HG03354 (cell line): ENCODE measurements at regions not wholly inside any gene's neighbourhood (a gene's known extent, or its start where the extent isn't known, plus 50 kb on each side); places are given as distances from the start of the nearest gene placed in this dataset.

ENCODE experiments used
- ATAC-seq: cut with Tn5 transposase; IDR thresholded peaks from one replicate; pipeline ENCODE4 v1.9.1; 2021; ENCODE audit warnings: mild to moderate bottlenecking; ENCODE audit not compliant: unreplicated experiment, poor library complexity, severe bottlenecking

DNA sequence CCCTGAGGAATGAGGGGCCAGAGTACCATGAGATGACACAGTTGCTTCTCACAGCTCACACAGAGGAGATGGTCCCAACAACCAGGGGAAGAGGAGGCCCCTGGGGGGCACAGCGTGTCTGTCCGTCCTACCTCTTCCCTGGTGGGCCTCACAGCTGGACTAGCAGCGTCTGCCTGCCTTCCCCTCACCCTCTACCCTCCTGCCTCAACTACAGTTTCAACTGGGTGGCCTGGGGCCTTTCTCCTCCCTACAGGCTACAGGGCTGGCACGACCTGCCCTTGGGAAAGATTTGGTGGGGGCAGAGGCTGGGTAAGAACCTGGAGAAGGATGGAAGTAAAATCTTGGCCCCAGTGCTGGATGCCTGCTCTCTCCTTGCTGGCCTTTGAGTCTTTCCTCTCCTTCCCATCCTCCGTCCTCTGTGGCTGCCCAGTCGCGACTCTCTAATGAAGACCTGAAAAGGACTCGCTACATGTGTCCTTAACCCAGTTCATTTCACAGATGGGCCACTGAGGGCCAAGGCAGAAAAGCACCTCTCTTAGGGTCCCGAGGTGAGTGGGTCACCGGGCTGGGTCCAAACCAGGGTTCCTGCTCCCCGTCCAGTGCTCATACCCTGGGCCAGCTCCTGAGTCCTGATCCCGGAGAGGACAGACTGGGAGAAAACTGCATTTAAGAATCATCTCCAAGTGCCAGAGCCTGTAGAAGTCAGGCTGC, 232.5 kb downstream of the BCL11B start:
- ATAC-seq = no peak

DNA sequence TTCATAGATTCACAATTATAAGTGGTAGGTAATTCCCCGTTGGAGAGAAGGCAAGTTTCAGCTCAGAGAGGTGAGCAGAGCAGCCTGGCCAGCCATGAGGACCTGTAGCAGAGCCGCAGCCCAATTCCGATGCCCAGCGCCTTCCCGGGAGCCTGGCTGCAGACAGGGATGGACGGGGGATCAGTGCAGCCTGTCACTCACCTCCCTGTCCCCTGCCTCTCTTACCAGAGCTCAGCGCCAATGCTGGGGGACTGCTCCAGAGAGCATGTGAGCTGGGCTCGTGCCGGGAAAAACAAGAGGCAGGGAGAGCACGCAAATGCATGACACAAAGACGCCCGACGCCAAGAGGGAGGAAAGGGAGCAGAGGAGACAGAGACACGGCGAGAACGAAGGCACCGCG, 231.9 kb downstream of the BCL11B start:
- no peak for ATAC-seq

DNA sequence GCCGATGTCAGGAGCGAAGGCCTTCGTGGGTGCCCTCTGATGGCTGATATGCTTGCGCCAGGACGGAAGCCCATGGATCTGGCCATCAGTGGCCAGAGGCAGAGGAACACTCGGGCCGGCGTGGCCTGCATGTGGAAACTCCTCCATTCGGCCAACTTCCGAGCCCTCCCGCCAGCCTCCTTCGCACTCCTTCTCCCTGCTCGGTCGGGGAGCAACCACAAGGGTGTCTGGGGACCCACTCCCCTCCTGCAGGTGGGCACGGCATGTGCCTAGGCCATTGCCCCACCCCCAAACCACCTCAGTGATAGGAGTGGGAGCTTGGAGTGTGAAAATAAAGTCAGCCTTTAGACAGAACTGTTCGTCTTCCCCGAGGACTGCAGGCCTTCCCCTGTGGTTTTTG, 231.3 kb downstream of the BCL11B start:
- ATAC-seq = no peak

DNA sequence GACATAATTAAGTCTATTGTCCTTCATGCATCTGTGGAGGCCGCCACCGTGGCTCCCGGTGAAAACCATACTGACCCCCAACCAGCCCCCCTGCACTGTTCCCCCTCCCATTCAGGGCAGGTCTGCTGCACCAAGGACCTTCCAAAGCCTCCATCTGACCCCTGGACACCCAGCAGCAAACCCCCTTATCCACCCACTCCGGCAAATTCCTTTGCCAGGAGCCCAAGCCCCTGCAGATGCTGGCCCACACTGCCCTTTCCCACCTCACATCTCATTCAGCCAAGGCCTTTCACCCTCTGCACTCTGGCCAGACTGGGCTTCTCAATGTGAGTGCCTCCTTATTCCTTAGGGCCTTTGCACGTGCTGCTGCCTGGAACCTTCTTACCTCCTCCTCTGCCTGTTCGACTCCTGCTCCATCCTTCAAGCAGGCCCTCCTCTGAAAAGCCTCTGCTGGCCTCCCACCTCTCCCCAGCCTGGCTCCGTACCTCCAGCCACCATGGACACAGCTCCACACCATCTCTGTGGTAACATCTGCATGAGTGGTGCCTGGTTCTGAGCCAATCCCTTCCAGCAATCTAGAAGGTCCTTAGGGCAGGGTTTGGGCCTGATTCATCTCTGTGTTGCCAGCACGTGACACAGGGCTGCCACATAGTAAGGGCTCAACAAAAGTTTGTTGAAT, 230.7 kb downstream of the BCL11B start:
- no peak for ATAC-seq

DNA sequence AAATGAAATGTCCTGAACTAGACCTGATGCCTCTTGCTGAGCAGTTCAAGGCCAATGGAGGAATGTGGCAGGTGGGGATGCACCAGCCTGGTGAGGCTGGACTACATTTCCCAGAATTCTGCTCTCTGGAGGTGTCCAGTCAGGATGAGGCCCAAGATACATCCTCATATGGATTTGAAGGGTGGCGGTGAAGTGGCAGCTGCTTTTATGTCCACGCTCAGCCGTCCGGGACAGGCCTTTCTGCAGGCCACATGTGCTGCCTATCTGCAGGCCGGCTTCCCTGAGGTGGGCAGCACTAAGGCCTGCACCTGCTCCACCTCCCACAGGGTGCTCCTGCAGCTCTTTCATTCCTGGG, 230.2 kb downstream of the BCL11B start:
- no peak for ATAC-seq

DNA sequence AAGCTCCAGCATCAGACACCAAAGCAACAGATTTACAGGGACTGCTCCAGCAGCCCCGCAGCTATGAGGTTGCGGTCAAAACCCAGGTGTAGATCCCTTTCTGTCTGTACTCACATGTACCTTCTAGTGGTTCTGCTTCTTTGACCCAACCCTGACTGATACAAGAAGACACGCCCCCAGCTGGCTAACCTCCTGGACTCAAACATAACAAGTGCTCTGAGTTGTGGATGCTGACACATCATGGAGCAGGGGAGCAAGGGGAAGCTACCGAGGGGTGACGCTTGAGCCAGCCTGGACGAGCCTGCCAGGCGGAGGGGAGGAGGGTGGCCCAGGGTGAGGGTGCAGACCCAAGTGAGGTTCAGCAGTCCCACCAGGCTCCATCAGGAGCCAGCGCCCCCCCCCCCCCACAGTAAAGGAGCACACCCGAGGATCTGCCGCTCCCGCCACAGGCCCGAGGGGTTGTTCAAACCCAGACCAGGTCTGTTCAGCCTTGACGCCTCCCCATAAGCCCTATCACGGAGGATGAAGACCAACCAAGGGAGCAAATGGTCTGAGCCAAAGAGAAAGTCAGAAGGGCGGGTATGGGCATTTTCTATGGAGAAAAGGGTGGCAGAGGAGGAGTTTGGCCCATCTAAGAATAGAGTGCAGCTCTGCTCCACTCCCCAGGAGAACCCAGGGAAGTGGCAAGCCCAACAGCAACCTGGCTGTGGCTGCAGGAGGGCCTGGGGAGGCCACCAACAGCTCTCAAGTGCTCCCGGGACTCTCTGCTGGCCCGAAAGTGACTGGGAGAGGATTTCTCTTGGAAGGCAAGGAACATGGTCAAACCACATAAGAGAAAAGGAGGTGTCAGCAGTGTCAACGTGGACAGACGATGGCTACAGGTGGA, 229.4 kb downstream of the BCL11B start:
- ATAC-seq = no peak

DNA sequence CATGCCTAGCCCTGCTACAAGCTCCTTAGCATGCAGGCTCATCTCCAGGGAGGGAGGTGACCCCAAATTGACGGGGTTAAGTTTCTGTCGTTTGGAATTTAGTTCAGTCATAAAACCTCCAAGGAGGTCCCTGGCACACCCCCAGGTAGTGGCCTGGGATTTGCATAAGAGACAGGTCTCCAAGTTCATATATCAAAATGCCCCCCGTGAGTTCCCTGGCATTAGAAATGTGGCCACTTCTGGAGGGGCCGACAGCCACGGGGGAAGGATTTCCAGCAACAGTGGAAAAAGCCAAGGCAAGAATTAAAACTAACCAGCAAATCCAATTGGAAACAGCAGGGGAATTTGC, 228.8 kb downstream of the BCL11B start:
- no peak for ATAC-seq

DNA sequence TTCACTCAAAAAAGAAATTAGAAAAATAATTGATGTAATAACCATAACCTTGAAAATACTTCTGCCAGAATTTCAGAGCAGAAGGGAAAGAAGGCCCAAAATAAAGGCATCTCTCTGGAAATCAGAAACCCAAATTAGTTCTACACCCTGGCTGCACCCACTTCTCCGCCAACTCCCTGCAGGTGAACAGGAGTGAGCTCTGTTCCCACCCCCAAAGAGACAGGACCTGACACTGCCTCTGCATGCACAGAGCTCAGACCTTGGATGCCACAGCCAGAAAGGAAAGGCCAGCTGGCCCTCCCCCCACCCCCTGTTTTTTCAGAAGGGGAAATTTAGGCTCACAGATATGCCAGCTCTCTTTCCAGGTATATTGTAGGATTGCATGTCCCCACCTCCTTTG, 228.2 kb downstream of the BCL11B start:
- no peak for ATAC-seq

DNA sequence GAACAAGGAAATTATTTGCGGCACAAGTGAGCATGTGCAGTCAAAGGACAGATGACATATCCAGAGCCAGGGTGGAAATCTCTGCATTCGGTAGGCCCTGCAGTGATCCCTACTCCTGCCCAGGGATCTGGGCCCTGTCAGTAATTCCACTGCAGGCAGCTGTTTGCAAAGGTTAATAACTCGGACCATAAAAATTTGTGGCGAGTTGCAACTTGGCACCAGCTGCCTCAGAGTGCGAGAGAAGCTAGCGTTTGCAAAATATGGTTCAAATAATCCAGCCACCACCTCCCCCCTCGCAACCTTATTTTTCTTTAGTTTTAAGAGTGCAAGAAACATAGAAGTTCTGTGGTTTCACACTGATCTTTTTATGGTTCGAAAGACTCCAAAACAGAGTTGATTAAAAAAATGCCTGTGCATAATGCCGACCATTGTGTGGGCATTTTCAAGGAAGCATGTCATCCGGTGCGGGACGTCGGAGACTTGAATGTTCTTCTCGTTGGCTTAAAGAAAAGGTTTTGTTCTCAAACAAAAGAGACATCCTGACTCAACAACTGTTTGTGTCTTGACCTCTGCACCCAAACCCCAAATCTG, 224.5 kb downstream of the BCL11B start:
- ATAC-seq = no peak

DNA sequence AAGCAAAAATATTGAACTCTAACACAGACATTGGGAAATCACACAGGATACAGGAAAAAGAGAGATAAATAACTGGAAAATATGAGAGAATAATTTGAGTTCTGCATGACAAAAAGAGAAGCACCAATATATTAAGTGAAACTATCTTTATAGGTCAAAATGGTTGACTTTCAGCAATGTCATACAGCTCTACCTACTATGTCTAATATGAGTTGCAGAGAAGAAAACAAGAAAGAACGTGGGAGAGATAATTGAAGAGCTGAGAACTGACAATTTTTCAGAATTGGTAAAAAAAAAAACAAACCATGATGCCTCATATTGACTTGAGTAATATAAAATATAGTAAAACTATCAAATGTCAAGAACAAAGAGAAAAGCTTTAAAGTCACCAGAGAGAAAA, 221.7 kb downstream of the BCL11B start:
- ATAC-seq = no peak

DNA sequence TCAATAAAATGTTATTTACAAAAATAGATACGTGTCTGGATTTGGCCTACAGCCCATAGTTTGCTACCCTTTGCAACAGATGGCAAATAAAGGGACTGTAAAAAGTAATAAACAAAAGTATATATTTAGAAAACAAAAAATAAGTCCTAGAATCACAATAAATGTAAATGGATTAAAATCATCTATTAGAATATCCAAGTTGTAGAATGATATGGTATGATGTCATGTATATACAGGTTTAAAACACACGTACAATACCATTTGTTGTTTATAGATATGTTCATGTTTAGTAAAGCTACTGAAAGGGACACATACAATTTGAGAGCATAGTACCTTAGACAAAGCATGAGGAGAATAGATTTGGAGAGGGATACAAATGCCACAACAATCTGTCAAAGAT, 219.5 kb downstream of the BCL11B start:
- no peak for ATAC-seq

DNA sequence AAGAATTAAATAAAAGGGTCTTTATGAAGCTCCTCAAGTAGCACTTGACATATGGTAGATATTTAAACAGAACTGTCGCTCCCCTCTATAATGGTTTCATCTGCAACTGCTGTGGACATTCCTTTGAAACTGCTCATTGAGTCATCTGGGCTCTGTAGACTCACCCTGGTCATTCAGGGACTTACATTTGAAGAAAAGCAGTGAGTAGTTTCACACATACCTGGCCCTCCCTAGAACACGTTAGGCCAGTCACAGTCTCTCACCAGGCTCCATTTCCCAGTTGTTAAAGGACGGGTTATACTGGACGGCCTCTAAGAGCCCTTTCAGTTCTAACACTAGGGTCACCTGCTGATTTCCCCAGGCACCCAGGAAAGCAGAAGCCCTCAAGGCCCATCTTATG, 217.0 kb downstream of the BCL11B start:
- ATAC-seq = no peak

DNA sequence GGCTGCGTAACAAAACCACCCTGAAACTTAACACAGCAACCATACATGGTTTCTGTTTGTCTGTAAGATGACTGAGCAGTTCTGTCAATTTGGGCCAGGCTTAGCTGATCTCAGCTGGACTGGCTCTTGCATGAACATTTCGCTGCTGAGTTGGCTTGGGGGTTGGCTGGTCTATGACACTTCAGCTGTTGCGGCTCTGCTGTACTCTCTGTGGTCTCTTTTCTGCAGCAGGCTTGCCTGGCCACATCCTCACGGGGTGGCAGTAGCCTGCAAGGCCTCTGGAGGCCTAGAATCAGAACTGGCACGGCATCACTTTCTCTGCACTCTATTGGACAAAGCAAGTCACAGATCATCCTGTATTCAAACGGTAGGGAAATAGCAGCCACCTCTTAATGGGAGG, 216.2 kb downstream of the BCL11B start:
- no peak for ATAC-seq

DNA sequence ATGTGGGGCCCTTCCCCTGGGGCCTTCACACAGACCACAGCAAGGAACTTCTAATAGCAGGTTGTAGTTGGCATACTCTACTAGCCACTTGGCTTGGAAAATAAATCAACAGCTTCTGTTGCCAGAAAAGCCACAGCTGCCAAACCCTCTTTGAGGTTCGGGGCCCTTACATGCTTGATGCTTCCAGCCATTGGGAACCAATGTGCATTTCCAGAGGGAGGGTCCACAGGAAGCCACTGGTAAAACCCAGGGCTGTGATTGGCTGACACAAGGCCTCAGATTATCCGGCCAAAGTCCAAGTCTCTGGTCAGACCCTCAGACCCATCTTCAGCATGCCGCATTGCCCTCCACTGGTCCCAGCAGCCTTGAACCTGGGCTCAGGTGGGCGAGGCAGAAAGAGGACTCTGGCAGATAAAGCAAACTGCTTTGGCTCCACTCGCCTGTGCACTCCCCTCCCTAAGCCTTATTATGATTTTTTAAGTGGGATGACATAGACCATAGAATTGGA, 214.4 kb downstream of the BCL11B start:
- no peak for ATAC-seq

DNA sequence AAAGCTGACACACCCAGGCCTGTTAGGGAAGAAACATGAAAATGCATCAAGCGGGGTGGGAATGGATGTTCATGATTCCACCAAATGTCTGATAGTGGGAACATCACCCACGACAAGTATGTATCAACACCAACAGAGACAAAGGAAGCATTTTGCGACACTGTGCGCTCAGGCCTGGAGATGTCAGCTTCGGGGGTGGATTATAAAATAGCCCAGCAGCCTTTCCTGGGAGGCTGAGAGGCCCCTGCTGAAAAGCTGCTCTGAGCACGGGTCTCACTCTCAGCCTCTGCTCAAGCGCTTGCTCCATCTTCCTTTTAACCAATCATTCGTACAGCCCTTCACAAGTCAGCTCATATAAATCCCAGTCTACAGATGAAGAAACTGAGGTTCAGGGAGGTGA, 213.5 kb downstream of the BCL11B start:
- no peak for ATAC-seq

DNA sequence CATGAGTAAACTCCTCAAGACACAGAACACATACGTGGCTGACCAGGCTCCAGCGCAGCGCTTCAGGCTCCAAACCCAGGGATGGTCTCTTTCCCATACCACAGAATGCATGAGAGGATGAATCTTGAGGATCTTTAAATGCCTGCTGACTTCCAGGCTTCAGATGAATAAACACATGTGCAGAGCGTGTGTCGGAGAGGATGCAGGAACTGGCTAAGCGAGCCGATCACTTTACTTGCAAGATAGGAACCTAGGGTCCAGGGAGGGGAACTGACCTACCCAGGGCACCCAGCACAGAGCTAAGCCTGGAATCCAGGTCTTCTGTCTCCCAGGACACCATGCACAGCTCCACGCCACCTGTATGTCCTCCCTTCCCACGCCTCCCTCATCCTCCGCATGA, 209.8 kb downstream of the BCL11B start:
- no peak for ATAC-seq

DNA sequence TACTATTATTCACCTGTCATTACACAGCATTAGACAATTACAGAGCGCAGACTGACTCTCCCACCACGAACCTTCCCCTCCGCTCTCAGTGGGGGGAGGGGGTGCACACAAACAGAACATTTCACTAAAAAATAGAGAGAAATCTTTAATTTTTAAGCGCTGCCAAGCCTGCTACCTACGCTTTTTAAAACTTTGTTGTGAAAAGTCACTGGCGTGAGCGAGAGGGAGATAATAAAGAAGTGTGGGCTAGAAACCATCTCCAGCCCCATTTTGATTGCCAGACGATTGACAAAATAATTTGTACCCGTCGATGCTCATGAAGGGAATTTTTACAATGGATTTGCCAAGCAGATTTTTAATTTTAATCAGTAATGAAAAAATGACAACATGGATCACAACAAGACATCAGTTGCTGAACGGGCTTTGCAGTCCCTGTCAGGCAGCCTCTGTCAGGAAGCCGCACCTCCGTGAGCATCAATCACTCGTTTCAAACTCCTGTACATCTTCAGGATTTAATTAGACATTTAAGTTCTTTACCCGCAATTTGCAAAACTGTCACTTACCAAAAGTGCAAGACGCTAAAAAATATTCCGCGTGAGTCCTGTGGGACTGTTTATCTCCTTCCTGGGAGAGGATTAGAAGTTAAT, 209.1 kb downstream of the BCL11B start:
- no peak for ATAC-seq

DNA sequence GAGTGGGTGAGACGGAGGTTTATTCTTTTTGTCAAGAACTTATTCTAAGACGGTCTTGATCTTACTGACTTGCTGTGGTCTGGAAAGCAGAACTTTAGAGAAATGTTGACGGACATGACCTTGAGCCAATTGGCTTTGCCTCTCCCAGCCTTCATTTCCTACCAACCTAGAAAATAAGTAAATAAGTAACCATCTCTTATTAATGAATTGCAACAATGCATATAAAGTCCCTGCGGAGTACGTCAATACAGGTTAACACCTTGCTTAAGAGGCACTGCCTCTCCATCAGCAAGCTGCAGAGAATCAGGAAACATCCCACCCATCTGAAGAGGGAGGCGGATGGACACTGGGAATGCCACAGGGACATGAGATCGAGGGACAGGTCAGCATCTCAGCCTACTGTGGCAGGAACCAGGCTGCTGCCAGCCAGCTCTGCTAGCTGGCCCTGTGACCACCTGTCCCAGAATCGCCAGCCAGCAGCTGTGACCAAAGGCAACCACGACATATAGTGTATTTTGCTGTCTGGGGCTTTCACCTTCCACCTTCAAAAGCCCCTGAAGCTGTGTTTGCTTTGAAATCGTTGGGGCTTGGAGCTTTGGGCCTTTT, 208.3 kb downstream of the BCL11B start:
- ATAC-seq = no peak

DNA sequence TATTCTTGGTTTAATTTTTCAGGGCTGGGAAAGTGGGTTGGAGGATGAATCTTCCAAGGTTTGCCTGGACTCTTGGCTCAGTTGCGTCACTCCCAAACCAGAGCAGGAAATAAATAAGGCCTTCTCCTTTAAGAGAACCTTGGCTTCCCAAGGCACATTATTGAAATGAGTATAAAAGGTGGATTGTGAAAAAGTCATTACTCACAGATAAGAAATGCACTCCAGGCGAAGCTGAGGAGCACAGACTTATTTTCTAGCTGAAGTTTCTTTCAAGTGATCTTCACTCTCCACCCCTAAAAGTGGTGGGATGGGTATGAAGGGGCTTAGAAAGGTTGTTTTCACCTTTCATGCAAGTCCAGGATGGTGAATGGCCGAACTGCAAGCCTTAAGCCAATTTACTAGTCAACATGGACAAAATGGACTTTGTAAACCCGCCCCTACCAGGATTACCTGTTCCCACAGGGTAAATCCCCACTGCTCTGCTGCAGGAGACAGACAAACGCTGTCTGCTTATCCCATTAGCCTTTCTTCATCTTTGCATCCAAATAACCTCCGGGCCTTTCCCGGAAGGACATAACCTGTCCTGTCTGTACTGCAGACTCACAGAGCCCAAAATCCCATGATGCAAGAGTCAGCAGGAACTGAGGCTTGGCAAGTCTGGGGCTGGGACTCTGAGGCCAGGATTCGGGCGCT, 207.6 kb downstream of the BCL11B start:
- ATAC-seq = no peak
